ENCODE measurements at regions not wholly inside any gene's neighbourhood (a gene's known extent, or its start where the extent isn't known, plus 50 kb on each side); places are given as distances from the start of the nearest gene placed in this dataset.

DNA sequence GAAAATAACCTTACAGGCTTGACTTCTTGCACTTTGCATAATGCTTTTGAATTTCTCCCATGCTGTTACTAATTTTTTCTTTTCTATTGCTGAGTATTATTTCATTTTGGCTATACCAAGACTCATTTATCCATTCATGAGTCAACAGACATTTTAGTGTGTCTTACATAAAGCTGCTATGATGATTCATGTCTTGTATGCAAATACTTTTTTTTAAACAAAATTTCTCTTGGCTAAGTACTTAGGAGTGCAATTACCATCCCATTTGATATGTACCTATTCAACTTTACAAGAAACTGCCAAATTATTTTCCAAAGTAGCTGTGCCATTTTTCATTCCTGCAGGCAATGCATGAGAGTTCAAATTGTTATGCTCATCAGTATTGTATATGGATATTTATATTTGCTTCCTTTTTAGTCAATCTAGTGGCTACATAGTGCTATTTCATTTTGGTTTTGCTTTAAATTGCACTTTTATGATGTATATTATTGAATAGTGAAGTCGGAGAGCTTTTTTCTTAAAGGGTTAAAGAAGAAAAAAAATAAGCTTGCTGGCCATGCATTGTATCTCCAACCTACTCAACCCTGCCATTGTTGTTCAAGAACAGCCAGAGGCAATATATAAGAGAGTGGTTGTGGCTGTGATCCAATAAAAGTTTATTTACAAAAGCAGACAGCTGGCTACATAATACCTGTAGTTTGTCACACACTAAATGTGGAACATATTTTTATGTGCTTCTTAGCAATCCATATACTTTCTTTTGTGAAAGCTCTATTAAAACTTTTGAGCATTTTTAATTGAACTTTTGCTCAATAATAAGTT is 862.8 kb downstream of the KCNT2 start:
- DNase-seq (ENCODE audit: extremely low spot score), result no peak
- ChIA-PET POLR2A (no interaction called here), CTCF (interaction anchor here (1.8 kb wide), 1 partner anchor 14 kb away, joined by 5 read pairs; no protein-coding TSS in a partner anchor)
- TF ChIP-seq, protein P1, sequence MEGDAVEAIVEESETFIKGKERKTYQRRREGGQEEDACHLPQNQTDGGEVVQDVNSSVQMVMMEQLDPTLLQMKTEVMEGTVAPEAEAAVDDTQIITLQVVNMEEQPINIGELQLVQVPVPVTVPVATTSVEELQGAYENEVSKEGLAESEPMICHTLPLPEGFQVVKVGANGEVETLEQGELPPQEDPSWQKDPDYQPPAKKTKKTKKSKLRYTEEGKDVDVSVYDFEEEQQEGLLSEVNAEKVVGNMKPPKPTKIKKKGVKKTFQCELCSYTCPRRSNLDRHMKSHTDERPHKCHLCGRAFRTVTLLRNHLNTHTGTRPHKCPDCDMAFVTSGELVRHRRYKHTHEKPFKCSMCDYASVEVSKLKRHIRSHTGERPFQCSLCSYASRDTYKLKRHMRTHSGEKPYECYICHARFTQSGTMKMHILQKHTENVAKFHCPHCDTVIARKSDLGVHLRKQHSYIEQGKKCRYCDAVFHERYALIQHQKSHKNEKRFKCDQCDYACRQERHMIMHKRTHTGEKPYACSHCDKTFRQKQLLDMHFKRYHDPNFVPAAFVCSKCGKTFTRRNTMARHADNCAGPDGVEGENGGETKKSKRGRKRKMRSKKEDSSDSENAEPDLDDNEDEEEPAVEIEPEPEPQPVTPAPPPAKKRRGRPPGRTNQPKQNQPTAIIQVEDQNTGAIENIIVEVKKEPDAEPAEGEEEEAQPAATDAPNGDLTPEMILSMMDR (IDR thresholded peaks at IDR 0.05; ENCODE audit: control extremely low read depth, extremely low read depth, low read depth, missing control alignments), result no peak

DNA sequence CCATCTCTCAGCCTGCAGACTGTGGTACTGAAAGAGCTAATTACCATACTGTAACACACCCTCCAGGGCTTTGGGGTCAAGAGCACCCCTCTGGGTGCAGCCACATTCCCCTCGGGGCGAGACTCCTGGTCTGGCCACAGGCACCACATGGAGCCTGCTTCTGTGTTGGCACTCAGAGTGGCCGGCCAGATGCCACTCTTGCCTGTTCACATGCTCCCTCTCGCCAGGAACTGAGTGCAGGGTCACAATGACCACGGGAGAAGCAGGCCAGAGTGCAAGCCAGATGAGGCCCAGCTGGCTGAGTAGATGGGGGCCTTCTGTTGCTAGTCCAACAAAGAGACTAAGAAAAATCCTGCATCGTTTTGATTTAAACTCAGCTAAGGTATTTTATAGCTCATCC is 864.0 kb downstream of the KCNT2 start:
- ChIA-PET POLR2A (no interaction called here), CTCF (no interaction called here)
- TF ChIP-seq, protein P1 (IDR thresholded peaks at IDR 0.05; ENCODE audit: control extremely low read depth, extremely low read depth, low read depth, missing control alignments), result no peak
- DNase-seq (ENCODE audit: extremely low spot score), result no peak

DNA sequence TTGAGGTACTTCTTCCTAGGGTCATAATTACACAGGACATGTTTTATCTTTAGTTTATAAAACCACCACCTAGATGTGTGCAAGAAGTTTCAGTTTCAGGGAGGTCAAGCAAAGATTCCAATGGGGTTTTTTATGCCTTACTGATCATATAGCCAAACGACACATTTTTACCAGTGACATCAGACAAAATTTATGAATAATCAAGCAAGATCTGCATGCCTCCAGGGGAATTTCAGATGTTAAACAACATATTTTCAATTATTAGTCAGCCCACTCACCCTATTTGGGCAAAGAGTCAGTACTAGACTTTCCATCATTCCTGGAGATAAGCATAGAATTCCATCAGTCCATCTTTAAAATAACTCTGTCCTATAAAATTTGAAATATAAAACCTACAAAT is 867.4 kb downstream of the KCNT2 start:
- DNase-seq (ENCODE audit: extremely low spot score), result no peak
- TF ChIP-seq, protein P1 (IDR thresholded peaks at IDR 0.05; ENCODE audit: control extremely low read depth, extremely low read depth, low read depth, missing control alignments), result no peak
- ChIA-PET POLR2A (no interaction called here), CTCF (no interaction called here)

DNA sequence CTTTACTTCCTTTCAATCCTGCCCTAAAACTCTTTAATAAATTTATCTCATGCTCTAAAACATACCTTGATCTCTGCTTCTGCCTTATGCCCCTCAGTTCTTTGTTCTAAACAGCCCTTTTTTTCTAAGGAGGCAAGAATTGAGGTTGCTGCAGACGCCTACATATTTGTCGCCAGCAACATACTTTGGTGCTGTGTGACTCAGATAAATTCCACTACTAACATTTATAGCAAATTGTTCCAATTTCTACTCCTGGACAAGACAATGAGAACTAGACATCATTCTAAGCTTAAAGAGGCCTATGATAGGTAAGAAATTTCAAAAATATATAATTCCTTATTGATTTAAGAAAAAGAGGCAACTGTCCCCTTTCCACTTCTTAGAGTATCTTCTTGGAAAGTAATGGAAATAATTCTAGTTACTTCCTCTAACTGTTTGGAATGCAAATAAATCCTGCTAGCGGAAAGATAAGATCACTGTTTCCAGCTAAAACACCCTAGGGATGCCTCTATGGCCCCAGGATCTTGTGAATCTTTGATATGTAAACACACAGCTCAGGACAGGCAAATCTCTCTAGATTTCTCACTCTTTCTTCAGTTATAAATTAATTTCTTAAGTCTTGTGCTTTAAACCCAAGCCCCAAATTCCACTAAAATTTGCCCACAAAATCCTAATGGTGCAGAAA is 869.1 kb downstream of the KCNT2 start:
- POLR2A ChIA-PET, result no interaction called here
- CTCF ChIA-PET, result no interaction called here
- DNase-seq (ENCODE audit: extremely low spot score), result no peak
- TF ChIP-seq, protein P1 (IDR thresholded peaks at IDR 0.05; ENCODE audit: control extremely low read depth, extremely low read depth, low read depth, missing control alignments), result no peak

DNA sequence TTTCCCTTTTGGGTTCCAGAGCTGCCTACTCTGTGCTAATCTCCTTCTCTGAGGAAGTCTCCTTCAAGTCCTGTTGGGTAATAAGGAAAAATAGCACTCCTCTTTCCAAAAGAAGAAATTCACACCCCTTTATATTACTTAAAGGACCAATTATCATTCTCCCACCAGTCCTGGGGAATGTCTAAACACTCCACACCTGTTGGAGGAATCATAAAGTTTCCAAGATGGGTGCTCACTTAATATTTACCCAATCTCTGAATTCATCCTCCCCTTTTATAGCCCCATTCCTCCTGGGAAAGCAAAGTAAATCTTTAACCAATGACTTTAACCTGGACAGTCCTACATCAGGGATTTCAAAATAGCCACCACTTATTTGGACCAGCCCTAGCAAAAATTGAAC is 873.1 kb downstream of the KCNT2 start:
- CTCF ChIA-PET, result no interaction called here
- POLR2A ChIA-PET, result no interaction called here
- no peak for DNase-seq (ENCODE audit: extremely low spot score)
- TF ChIP-seq, protein P1 (IDR thresholded peaks at IDR 0.05; ENCODE audit: control extremely low read depth, extremely low read depth, low read depth, missing control alignments), result no peak

DNA sequence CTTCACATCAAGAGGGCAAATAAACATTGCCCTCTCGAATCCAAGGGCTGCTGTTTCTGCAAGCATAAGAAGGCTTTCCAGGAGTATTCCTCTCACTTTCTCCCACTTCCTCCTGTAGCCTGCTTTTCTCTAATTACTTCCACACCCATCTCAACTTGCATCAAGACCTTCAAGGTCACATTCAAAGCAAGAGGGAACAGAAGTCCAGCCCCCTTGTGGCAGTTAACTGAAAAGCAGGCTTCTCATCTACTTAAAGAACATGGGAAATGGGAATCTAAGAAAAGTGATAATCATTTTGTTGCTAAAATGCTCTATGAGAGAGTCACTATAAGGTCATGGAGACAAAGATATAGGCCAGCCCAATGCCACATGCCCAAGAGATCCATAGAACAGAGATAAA is 874.4 kb downstream of the KCNT2 start:
- no peak for DNase-seq (ENCODE audit: extremely low spot score)
- TF ChIP-seq, protein P1 (IDR thresholded peaks at IDR 0.05; ENCODE audit: control extremely low read depth, extremely low read depth, low read depth, missing control alignments), result peak; percentile 28
- ChIA-PET POLR2A (no interaction called here), CTCF (interaction anchor here (1.0 to 1.1 kb wide), 2 partner anchors 11 to 25 kb away, joined by 3 to 4 read pairs; no protein-coding TSS in a partner anchor)

All from GM10248 (cell line).